BLaER1 (cell line): ENCODE measurements at regions not wholly inside any gene's neighbourhood (a gene's known extent, or its start where the extent isn't known, plus 50 kb on each side); places are given as distances from the start of the nearest gene placed in this dataset.
A peak's percentile ranks its signal among the peaks of the same experiment; 100 is the strongest.
"Not testable (repeated sequence)": the region's sequence is repeated elsewhere in the genome, so short reads cannot be mapped to it uniquely, and the experiment has no call there.

Experiments
- H3K27ac ChIP-seq: shearing (Covaris generic); formaldehyde crosslinking; 2 replicates; pipeline ENCODE4 v1.8.1; 2022
- H3K27me3 ChIP-seq: shearing (Covaris generic); formaldehyde crosslinking; 2 replicates; pipeline ENCODE4 v1.8.1; 2022
- H3K36me3 ChIP-seq: shearing (Covaris generic); formaldehyde crosslinking; 2 replicates; pipeline ENCODE4 v1.8.1; 2022
- H3K4me1 ChIP-seq: shearing (Covaris generic); formaldehyde crosslinking; 2 replicates; pipeline ENCODE4 v1.8.1; 2022
- H3K4me2 ChIP-seq: shearing (Covaris generic); formaldehyde crosslinking; 2 replicates; pipeline ENCODE4 v1.8.1; 2022
- H3K4me3 ChIP-seq: shearing (Covaris generic); formaldehyde crosslinking; 2 replicates; pipeline ENCODE4 v1.8.1; 2022
- H3K9ac ChIP-seq: shearing (Covaris generic); formaldehyde crosslinking; 2 replicates; pipeline ENCODE4 v1.8.1; 2022
- H3K9me3 ChIP-seq: shearing (Covaris generic); formaldehyde crosslinking; 2 replicates; pipeline ENCODE4 v1.8.1; 2022
- H4K20me1 ChIP-seq: shearing (Covaris generic); formaldehyde crosslinking; 2 replicates; pipeline ENCODE4 v1.8.1; 2022
- Cebpa-rat ChIP-seq: shearing (Covaris generic); IDR thresholded peaks from 2 replicates; pipeline ENCODE4 v1.8.1; 2022

GRCh38 chr6:22366214-22366613, 69.4 kb upstream of the PRL start:
- no peak for TF ChIP-seq Cebpa-rat
- no peak overlapping the region for H3K27ac ChIP-seq

GRCh38 chr6:22367346-22367745, 70.5 kb upstream of the PRL start:
- TF ChIP-seq Cebpa-rat, result no peak
- H3K27ac ChIP-seq, result no peak overlapping the region
- H3K4me2 ChIP-seq, result no peak overlapping the region
- H3K9ac ChIP-seq, result no peak overlapping the region
- no peaks in the 10 kb centered on the region for H3K9me3 ChIP-seq
- no peak overlapping the region for H3K4me3 ChIP-seq
- H3K27me3 ChIP-seq, result no peaks in the 10 kb centered on the region
- H3K36me3 ChIP-seq, result no peaks in the 10 kb centered on the region
- H4K20me1 ChIP-seq, result no peaks in the 10 kb centered on the region
- no peaks in the 10 kb centered on the region for H3K4me1 ChIP-seq

More at GRCh38 chr6:22366214-22366613, 69.4 kb upstream of the PRL start:
- no peaks in the 10 kb centered on the region for H3K36me3 ChIP-seq
- H3K9me3 ChIP-seq, result no peaks in the 10 kb centered on the region
- no peak overlapping the region for H3K4me2 ChIP-seq
- H3K9ac ChIP-seq, result no peak overlapping the region
- no peaks in the 10 kb centered on the region for H3K4me1 ChIP-seq
- H3K27me3 ChIP-seq, result no peaks in the 10 kb centered on the region
- no peaks in the 10 kb centered on the region for H4K20me1 ChIP-seq
- H3K4me3 ChIP-seq, result no peak overlapping the region

GRCh38 chr6:22368794-22369193, 72.0 kb upstream of the PRL start:
- H3K9me3 ChIP-seq, result no peaks in the 10 kb centered on the region
- no peak overlapping the region for H3K4me2 ChIP-seq
- H3K9ac ChIP-seq, result no peak overlapping the region
- no peaks in the 10 kb centered on the region for H3K27me3 ChIP-seq
- H4K20me1 ChIP-seq, result no peaks in the 10 kb centered on the region
- no peaks in the 10 kb centered on the region for H3K36me3 ChIP-seq
- H3K4me1 ChIP-seq, result peaks cover 4% of the 10 kb centered on the region; the same call in 1 of the 2 replicates
- H3K27ac ChIP-seq, result no peak overlapping the region
- no peak overlapping the region for H3K4me3 ChIP-seq
- TF ChIP-seq Cebpa-rat, result no peak

- no peak overlapping the region for H3K27ac ChIP-seq
- no peaks in the 10 kb centered on the region for H3K9me3 ChIP-seq
- H3K4me3 ChIP-seq, result no peak overlapping the region
- no peaks in the 10 kb centered on the region for H3K36me3 ChIP-seq
- H3K4me1 ChIP-seq, result peaks cover 4% of the 10 kb centered on the region; the same call in 1 of the 2 replicates
- no peak for TF ChIP-seq Cebpa-rat
- H4K20me1 ChIP-seq, result no peaks in the 10 kb centered on the region
- H3K27me3 ChIP-seq, result no peaks in the 10 kb centered on the region
- H3K4me2 ChIP-seq, result no peak overlapping the region
- H3K9ac ChIP-seq, result no peak overlapping the region
These were observed 76.1 kb upstream of the PRL start for GRCh38 chr6:22372922-22373321.

GRCh38 chr6:22374950-22375349, 78.1 kb upstream of the PRL start:
- not testable (repeated sequence) for H3K36me3 ChIP-seq, H3K9me3 ChIP-seq, H3K4me1 ChIP-seq, H3K4me2 ChIP-seq, H3K27ac ChIP-seq, H3K9ac ChIP-seq, H3K27me3 ChIP-seq, H3K4me3 ChIP-seq, H4K20me1 ChIP-seq

GRCh38 chr6:22376293-22376692, 79.5 kb upstream of the PRL start:
- not testable (repeated sequence) for H3K27ac ChIP-seq

GRCh38 chr6:22378536-22378935, 81.7 kb upstream of the PRL start:
- H3K9ac ChIP-seq, H3K4me2 ChIP-seq, H3K27ac ChIP-seq: not testable (repeated sequence)

More at GRCh38 chr6:22376293-22376692, 79.5 kb upstream of the PRL start:
- not testable (repeated sequence) for H3K4me3 ChIP-seq, H3K4me2 ChIP-seq, H3K27me3 ChIP-seq, H4K20me1 ChIP-seq, H3K9ac ChIP-seq, H3K9me3 ChIP-seq, H3K4me1 ChIP-seq, H3K36me3 ChIP-seq

GRCh38 chr6:22380236-22380635, 83.4 kb upstream of the PRL start:
- Histone ChIP-seq H3K27me3 (no peaks in the 10 kb centered on the region), H3K36me3 (no peaks in the 10 kb centered on the region), H3K4me3 (no peak overlapping the region), H3K4me1 (peaks cover 9% of the 10 kb centered on the region), H3K9ac (no peak overlapping the region), H4K20me1 (no peaks in the 10 kb centered on the region), H3K9me3 (peaks cover 2% of the 10 kb centered on the region; the same call in 1 of the 2 replicates), H3K4me2 (no peak overlapping the region), H3K27ac (no peak overlapping the region)
- no peak for TF ChIP-seq Cebpa-rat

More at GRCh38 chr6:22378536-22378935, 81.7 kb upstream of the PRL start:
- H3K4me3 ChIP-seq, H3K4me1 ChIP-seq, H3K9me3 ChIP-seq, H4K20me1 ChIP-seq, H3K36me3 ChIP-seq, H3K27me3 ChIP-seq: not testable (repeated sequence)

- H3K9ac ChIP-seq, result no peak overlapping the region
- no peaks in the 10 kb centered on the region for H4K20me1 ChIP-seq
- peaks cover 9% of the 10 kb centered on the region for H3K4me1 ChIP-seq
- no peak overlapping the region for H3K27ac ChIP-seq
- no peak overlapping the region for H3K4me3 ChIP-seq
- H3K36me3 ChIP-seq, result no peaks in the 10 kb centered on the region
- peaks cover 4% of the 10 kb centered on the region; the same call in 1 of the 2 replicates for H3K9me3 ChIP-seq
- TF ChIP-seq Cebpa-rat, result no peak
- 0 out of 2 replicates have a peak overlapping the region, but pooled peaks have one; percentile 15 for H3K4me2 ChIP-seq
- H3K27me3 ChIP-seq, result no peaks in the 10 kb centered on the region
These were observed 85.2 kb upstream of the PRL start for GRCh38 chr6:22381845-22382544.

- H3K4me2 ChIP-seq, result no peak overlapping the region
- H3K36me3 ChIP-seq, result no peaks in the 10 kb centered on the region
- no peak overlapping the region for H3K27ac ChIP-seq
- peaks cover 9% of the 10 kb centered on the region for H3K4me1 ChIP-seq
- TF ChIP-seq Cebpa-rat, result no peak
- H3K9ac ChIP-seq, result no peak overlapping the region
- H3K9me3 ChIP-seq, result peaks cover 4% of the 10 kb centered on the region; the same call in 1 of the 2 replicates
- H4K20me1 ChIP-seq, result no peaks in the 10 kb centered on the region
- no peaks in the 10 kb centered on the region for H3K27me3 ChIP-seq
- H3K4me3 ChIP-seq, result no peak overlapping the region
These were observed 86.2 kb upstream of the PRL start for GRCh38 chr6:22383016-22383415.

- Histone ChIP-seq H4K20me1 (no peaks in the 10 kb centered on the region), H3K27me3 (no peaks in the 10 kb centered on the region), H3K4me1 (no peaks in the 10 kb centered on the region), H3K27ac (no peak overlapping the region), H3K9ac (no peak overlapping the region), H3K4me3 (no peak overlapping the region), H3K36me3 (no peaks in the 10 kb centered on the region), H3K9me3 (0 out of 2 replicates have a peak, but pooled peaks cover 4% of the 10 kb centered on the region), H3K4me2 (no peak overlapping the region)
- TF ChIP-seq Cebpa-rat, result no peak
These were observed 95.9 kb upstream of the PRL start for GRCh38 chr6:22392711-22393110.
